ENCODE measurements at regions not wholly inside any gene's neighbourhood (a gene's known extent, or its start where the extent isn't known, plus 50 kb on each side); places are given as distances from the start of the nearest gene placed in this dataset.

DNA sequence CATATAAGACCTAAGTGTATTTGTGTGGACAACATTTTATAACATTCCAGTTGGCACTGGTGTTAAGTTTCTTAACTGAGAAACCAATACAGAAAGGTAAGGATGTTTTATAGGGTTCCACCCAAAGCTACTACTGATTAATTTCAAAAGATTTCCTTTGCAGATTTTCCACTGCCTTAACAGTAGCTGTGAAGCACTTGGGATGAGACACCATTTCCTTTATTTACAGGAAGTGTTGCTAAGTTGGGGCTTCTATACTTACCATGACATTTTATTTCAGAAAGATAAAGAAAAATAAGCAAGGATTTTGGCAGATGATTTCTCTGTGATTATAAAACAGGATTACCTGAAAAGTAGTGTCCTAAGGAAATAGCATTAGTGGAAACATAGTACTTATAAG is 234.3 kb downstream of the CALCRL start:
- TF ChIP-seq, protein P1, sequence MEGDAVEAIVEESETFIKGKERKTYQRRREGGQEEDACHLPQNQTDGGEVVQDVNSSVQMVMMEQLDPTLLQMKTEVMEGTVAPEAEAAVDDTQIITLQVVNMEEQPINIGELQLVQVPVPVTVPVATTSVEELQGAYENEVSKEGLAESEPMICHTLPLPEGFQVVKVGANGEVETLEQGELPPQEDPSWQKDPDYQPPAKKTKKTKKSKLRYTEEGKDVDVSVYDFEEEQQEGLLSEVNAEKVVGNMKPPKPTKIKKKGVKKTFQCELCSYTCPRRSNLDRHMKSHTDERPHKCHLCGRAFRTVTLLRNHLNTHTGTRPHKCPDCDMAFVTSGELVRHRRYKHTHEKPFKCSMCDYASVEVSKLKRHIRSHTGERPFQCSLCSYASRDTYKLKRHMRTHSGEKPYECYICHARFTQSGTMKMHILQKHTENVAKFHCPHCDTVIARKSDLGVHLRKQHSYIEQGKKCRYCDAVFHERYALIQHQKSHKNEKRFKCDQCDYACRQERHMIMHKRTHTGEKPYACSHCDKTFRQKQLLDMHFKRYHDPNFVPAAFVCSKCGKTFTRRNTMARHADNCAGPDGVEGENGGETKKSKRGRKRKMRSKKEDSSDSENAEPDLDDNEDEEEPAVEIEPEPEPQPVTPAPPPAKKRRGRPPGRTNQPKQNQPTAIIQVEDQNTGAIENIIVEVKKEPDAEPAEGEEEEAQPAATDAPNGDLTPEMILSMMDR (IDR thresholded peaks at IDR 0.05; ENCODE audit: low read depth, low read length, missing control alignments): no peak
- DNase-seq (ENCODE audit: low read depth): no peak
- no peak overlapping the region for H3K4me3 ChIP-seq (ENCODE audit: low read depth, low read length)
- in situ Hi-C loops (cut with HindIII; ENCODE audit: low sequenced_read_pairs): no loop called here

DNA sequence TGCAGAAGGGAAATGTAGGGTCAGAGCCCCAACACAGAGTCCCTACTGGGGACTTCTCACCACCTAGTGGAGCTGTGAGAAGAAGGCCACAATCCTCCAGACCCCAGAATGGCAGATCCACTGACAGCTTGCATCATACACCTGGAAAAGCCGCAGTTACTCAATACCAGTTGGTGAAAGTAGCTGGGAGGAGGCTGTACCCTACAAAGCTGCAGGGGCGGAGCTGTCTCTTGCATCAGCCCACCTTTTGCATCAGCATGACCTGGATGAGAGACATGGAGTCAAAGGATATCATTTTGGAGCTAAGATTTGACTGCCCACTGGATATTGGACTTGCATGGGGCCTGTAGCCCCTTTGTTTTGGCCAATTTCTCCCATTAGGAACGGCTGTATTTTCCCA is 237.3 kb downstream of the CALCRL start:
- H3K4me3 ChIP-seq (ENCODE audit: low read depth, low read length): no peak overlapping the region
- DNase-seq (ENCODE audit: low read depth): no peak
- in situ Hi-C loops (cut with HindIII; ENCODE audit: low sequenced_read_pairs): no loop called here
- TF ChIP-seq, protein P1 (IDR thresholded peaks at IDR 0.05; ENCODE audit: low read depth, low read length, missing control alignments): no peak

DNA sequence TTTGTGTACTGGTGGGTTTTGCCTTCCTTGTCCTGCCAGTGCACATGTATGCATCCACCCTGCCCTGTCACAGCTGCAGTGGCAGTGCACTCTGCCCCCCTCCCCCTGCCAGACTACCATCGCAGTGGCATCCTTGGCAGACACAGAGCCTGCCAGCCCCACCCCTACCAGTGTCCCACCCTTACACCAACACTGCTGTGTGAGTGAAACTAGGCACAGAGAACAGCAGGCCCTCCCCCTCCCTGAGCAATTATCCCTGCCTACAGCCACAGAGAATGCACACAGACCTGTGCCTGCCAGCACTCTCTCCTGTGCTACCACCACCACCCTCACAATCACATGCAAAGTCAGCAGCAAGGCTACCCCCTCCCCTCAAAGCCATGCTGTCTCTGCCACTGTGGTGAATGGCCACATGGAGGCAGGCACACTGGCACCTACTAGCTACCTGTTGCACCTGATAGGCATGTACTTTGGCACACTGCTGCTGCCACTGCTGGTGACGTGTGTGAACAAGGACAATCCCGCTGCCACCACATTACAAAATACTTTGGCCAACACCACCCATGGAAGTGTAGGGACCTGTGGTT is 239.8 kb downstream of the CALCRL start:
- DNase-seq (ENCODE audit: low read depth): no peak
- TF ChIP-seq, protein P1 (IDR thresholded peaks at IDR 0.05; ENCODE audit: low read depth, low read length, missing control alignments): no peak
- in situ Hi-C loops (cut with HindIII; ENCODE audit: low sequenced_read_pairs): no loop called here
- no peak overlapping the region for H3K4me3 ChIP-seq (ENCODE audit: low read depth, low read length)

DNA sequence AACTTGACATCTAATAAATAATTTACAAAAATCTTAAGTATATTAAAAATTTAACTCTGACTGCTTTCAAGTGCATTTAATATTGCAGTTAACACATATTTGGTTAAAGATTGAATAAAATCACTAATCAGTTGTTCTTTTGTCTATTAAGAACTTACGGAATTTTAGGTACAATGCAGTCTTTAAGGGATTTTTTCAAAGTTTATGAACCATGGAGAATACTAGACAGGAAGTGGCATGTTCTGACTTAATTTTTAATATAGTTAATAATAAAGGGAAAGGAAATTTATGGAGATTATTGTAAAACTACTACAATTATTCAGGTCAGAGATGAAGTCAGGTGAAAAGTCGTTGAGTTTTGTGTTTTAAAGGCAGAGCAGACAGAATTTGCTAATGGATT is 240.9 kb downstream of the CALCRL start:
- in situ Hi-C loops (cut with HindIII; ENCODE audit: low sequenced_read_pairs): no loop called here
- TF ChIP-seq, protein P1 (IDR thresholded peaks at IDR 0.05; ENCODE audit: low read depth, low read length, missing control alignments): no peak

GRCh38 chr2:187206471-187206870 is 241.6 kb downstream of the CALCRL start:
- no peak for DNase-seq (ENCODE audit: low read depth)
- TF ChIP-seq, protein P1 (IDR thresholded peaks at IDR 0.05; ENCODE audit: low read depth, low read length, missing control alignments): no peak
- no peak overlapping the region for H3K4me3 ChIP-seq (ENCODE audit: low read depth, low read length)
- in situ Hi-C loops (cut with HindIII; ENCODE audit: low sequenced_read_pairs): no loop called here

More for the DNA sequence above, 240.9 kb downstream of the CALCRL start:
- no peak overlapping the region for H3K4me3 ChIP-seq (ENCODE audit: low read depth, low read length)
- no peak for DNase-seq (ENCODE audit: low read depth)

DNA sequence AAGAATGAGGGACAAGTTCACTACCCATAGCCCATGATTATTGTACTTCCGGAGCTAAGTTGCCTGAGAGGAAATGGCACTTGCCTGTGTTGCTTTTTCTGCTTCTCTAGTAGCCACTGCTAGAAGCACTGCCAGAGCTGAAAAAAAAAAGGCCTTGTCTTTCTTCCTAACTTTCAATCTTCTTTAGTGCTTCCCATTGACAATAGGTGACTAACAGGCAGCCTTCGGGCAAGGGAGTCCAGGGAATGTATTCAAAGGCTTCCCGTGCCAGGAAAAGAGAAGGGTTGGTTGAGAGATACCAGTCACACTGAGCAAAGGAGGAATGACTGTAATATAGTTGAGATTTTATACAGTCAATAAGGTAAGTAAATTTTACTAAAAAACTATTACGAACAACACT is 242.0 kb downstream of the CALCRL start:
- in situ Hi-C loops (cut with HindIII; ENCODE audit: low sequenced_read_pairs): no loop called here
- TF ChIP-seq, protein P1 (IDR thresholded peaks at IDR 0.05; ENCODE audit: low read depth, low read length, missing control alignments): no peak
- no peak for DNase-seq (ENCODE audit: low read depth)
- H3K4me3 ChIP-seq (ENCODE audit: low read depth, low read length): no peak overlapping the region

Measured in astrocyte of the cerebellum (primary cell).